ENCODE measurements at regions not wholly inside any gene's neighbourhood (a gene's known extent, or its start where the extent isn't known, plus 50 kb on each side); places are given as distances from the start of the nearest gene placed in this dataset.

DNA sequence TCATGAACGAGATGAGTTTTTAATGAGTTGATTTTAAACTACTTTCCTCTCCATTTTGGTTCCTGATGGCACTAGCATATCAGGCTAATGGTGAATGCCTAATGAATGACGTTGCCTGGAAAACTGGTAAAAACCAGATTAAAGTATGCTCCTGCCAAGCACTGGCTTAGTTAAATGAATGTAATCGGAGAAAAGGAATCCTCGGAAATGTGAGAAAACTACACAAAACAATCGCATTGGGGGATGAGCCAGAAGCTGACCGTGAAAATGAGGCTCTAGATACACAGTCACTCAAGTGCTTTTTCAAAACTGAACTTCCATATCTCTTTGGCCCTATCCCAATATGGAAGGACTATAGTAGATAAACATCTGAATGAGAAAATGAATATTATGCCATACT lies 153.8 kb upstream of the COL1A2 start:
- no peak for TF ChIP-seq CTCF (IDR thresholded peaks at IDR 0.05; ENCODE audit: unreplicated experiment)
- intact Hi-C loops (cut with micrococcal nuclease), result no loop called here
- Mint-ChIP-seq H3K4me1 (ENCODE audit: insufficient read depth, unreplicated experiment) (no peaks in the 10 kb centered on the region), H3K27ac (ENCODE audit: low read depth, unreplicated experiment) (no peak overlapping the region), H3K27me3 (ENCODE audit: insufficient read depth, unreplicated experiment) (no peaks in the 10 kb centered on the region), H3K36me3 (ENCODE audit: insufficient read depth, unreplicated experiment) (no peaks in the 10 kb centered on the region), H3K9me3 (ENCODE audit: unreplicated experiment) (no peaks in the 10 kb centered on the region), H3K4me3 (ENCODE audit: unreplicated experiment) (no peak overlapping the region)
- POLR2A ChIA-PET, result interaction anchor here (1.2 kb wide), 1 partner anchor 25 kb away, joined by 3 read pairs; no protein-coding TSS in a partner anchor
- CTCF ChIA-PET, result interaction anchor here (0.6 kb wide), 1 partner anchor 619 kb away, joined by 3 read pairs; no protein-coding TSS in a partner anchor
- no TSS peak for BruUV-seq (replicated peaks)
- DNase-seq (ENCODE audit: unreplicated experiment), result no peak

DNA sequence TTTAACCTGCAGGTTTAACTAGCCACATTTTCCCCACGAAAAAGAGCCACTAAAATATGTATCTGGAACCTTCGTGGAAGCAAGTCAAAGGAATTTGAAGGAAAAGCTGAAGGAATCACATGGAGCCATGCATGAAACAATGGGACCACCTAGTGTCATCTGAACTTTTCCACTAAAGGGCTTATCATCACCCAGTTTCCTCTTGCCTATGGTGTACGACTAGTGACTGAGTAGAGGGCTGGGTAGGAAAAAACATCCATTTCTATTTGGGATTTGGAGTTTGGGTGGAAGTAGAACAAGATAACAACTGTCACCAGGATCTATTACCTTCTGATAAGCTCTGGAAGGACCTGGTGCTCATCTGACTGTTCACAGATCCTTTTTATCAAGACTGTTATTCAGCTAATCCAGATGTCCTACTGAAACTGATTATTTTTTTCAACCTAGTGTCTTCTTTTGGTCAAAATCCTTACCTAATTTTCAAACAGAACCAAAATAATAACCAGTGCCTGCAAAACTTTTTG lies 153.2 kb upstream of the COL1A2 start:
- no peaks in the 10 kb centered on the region for H3K36me3 Mint-ChIP-seq (ENCODE audit: insufficient read depth, unreplicated experiment)
- TF ChIP-seq CTCF (IDR thresholded peaks at IDR 0.05; ENCODE audit: unreplicated experiment), result no peak
- ChIA-PET POLR2A (interaction anchor here (1.2 kb wide), 1 partner anchor 25 kb away, joined by 3 read pairs; no protein-coding TSS in a partner anchor), CTCF (no interaction called here)
- no peak overlapping the region for H3K4me3 Mint-ChIP-seq (ENCODE audit: unreplicated experiment)
- BruUV-seq (replicated peaks), result no TSS peak
- H3K27ac Mint-ChIP-seq (ENCODE audit: low read depth, unreplicated experiment), result no peak overlapping the region
- no peaks in the 10 kb centered on the region for H3K4me1 Mint-ChIP-seq (ENCODE audit: insufficient read depth, unreplicated experiment)
- no peaks in the 10 kb centered on the region for H3K9me3 Mint-ChIP-seq (ENCODE audit: unreplicated experiment)
- no peak for DNase-seq (ENCODE audit: unreplicated experiment)
- intact Hi-C loops (cut with micrococcal nuclease), result no loop called here
- H3K27me3 Mint-ChIP-seq (ENCODE audit: insufficient read depth, unreplicated experiment), result no peaks in the 10 kb centered on the region

DNA sequence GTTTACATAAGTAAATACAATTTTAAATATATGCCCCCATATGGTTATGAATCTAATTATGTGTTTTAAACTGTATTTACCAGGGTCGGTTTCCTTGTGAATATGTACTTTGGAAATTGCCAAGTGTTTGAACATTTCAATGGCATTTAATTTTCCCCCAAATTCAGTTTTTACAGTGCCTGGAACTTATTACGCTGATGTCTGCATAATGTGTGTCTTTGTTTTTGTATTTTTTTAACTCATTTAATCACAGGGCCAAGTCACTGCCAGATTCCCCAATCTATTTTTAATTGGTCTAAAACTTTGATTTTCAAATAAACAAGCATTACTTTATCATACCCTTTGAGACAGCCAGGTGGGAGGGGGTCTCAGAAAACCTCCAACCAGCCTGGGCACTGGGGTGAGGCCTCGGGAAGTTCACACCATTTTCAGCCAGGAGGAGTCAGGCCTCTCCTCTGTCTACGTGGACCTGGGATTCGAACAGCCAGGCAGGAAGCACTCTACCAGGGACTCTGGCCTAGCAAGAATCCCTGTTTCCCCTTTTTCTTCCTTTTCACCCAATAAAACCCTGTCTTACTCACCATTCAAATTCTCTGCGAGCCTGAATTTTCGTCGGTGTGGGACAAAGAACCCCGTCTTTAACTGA lies 151.5 kb upstream of the COL1A2 start:
- no peak for DNase-seq (ENCODE audit: unreplicated experiment)
- Mint-ChIP-seq H3K36me3 (ENCODE audit: insufficient read depth, unreplicated experiment) (no peaks in the 10 kb centered on the region), H3K4me3 (ENCODE audit: unreplicated experiment) (no peak overlapping the region), H3K27ac (ENCODE audit: low read depth, unreplicated experiment) (no peak overlapping the region), H3K9me3 (ENCODE audit: unreplicated experiment) (no peaks in the 10 kb centered on the region), H3K27me3 (ENCODE audit: insufficient read depth, unreplicated experiment) (no peaks in the 10 kb centered on the region), H3K4me1 (ENCODE audit: insufficient read depth, unreplicated experiment) (no peaks in the 10 kb centered on the region)
- BruUV-seq (replicated peaks), result no TSS peak
- ChIA-PET CTCF (no interaction called here), POLR2A (no interaction called here)
- intact Hi-C loops (cut with micrococcal nuclease), result no loop called here
- no peak for TF ChIP-seq CTCF (IDR thresholded peaks at IDR 0.05; ENCODE audit: unreplicated experiment)

DNA sequence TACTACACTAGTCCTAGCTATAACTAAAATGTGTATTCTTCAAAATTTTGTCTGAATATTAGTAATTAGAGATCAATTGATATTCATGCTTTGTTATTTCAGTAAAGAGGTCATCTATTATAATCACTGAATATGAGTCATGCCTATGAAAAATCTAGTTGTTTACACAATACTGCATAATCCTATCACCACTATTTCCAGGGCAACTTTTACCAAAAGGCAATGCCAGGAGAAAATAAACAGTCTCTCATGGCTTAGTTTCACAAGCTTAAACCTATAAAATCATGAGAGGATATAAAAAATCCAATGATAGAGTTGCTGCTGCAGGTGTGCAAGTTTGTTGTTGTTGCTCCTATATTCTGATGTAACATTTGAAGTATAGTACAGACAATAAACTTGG lies 149.9 kb upstream of the COL1A2 start:
- POLR2A ChIA-PET, result no interaction called here
- no peak for TF ChIP-seq CTCF (IDR thresholded peaks at IDR 0.05; ENCODE audit: unreplicated experiment)
- Mint-ChIP-seq H3K4me1 (ENCODE audit: insufficient read depth, unreplicated experiment) (no peaks in the 10 kb centered on the region), H3K4me3 (ENCODE audit: unreplicated experiment) (no peak overlapping the region), H3K27ac (ENCODE audit: low read depth, unreplicated experiment) (no peak overlapping the region), H3K9me3 (ENCODE audit: unreplicated experiment) (no peaks in the 10 kb centered on the region), H3K36me3 (ENCODE audit: insufficient read depth, unreplicated experiment) (no peaks in the 10 kb centered on the region), H3K27me3 (ENCODE audit: insufficient read depth, unreplicated experiment) (no peaks in the 10 kb centered on the region)
- no TSS peak for BruUV-seq (replicated peaks)
- intact Hi-C loops (cut with micrococcal nuclease), result no loop called here
- peak; percentile 32 for DNase-seq (ENCODE audit: unreplicated experiment)
- CTCF ChIA-PET, result interaction anchor here (0.5 to 0.9 kb wide), 4 partner anchors 165 to 742 kb away, joined by 3 to 6 read pairs (median 4); no protein-coding TSS in a partner anchor
